T-helper 2 cell treated with Interferon-gamma antibody and Interleukin-4, amounts not matched to agents 100 ng/mL and 5 ng/mL, for 36 hours (primary cell): ENCODE measurements at regions not wholly inside any gene's neighbourhood (a gene's known extent, or its start where the extent isn't known, plus 50 kb on each side); places are given as distances from the start of the nearest gene placed in this dataset.

Experiments
- intact Hi-C: fragments of 100-400 bp; cut with micrococcal nuclease; formaldehyde crosslinking; loops from one replicate; pipeline ENCODE4 v1.15.1; 2023

DNA sequence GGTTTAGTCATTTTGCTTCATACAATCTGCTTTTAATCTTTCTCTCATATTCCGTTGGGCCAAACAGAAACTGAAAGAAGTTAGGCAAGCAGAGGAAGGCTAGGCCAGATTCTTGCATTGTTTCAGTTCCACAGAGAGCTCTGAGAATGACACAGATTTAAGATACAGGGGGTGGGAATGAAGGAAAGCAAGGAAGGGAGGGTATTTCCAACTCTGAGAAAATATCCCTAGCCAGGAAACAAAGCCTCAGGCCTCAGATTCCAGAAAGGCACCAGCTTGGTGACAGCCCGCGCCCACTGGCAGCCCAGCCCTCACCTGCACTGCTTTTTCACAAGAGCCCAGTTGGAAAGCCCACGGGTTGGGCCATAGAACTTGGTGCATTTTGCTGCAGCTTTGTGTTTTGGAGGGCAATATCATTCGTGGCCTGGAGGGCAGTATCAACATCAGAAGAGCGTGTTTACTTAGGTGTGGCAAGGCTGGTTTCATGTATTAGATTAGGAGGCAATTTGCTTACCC, 63.5 kb downstream of the ENC1 start:
- intact Hi-C loops = no loop called here

GRCh38 chr5:74575741-74576538, 64.6 kb downstream of the ENC1 start:
- intact Hi-C loops = no loop called here

GRCh38 chr5:74570250-74570649, 70.3 kb downstream of the ENC1 start:
- intact Hi-C loops = no loop called here

- intact Hi-C loops = no loop called here
Observed at GRCh38 chr5:74567411-74567995, 73.0 kb downstream of the ENC1 start.

DNA sequence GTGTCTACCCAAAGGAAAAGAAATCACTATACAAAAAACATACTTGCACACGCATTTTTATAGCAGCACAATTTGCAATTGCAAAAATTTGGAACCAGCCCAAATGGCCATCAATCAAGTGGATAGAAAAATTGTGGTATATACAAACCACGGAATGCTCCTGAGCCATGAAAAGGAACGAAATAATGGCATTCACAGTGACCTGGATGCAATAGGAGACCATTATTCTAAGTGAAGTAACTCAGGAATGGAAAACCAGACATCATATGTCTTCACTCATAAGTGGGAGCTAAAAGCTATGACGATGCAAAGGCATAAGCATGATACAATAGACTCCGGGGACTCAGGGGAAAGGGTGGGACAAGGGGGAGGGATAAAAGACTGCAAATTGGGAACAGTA, 78.4 kb downstream of the ENC1 start:
- intact Hi-C loops = no loop called here

DNA sequence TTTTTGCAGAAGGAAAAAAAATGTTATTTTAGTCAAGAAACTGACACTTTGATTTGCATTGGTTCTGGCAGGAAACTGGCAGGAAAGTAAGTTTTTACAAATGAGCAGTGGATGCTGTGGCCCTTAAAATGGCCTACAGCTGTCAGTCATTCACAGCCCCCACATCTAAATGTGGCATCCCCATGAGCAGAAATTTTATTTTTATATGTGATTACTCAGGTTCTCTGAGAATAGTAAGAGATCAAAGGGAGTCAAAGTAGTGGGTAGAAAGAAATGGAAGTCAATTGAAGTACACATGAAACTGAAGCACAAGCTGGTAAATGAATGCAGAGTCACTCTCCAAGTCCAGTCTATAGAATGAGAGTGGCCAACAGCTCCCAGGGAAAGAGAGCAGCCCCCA, 80.3 kb downstream of the ENC1 start:
- intact Hi-C loops = no loop called here

- intact Hi-C loops = no loop called here
Observed at GRCh38 chr5:74556631-74557595, 83.6 kb downstream of the ENC1 start.

- intact Hi-C loops = no loop called here
Observed at GRCh38 chr5:74556006-74556405, 84.5 kb downstream of the ENC1 start.

DNA sequence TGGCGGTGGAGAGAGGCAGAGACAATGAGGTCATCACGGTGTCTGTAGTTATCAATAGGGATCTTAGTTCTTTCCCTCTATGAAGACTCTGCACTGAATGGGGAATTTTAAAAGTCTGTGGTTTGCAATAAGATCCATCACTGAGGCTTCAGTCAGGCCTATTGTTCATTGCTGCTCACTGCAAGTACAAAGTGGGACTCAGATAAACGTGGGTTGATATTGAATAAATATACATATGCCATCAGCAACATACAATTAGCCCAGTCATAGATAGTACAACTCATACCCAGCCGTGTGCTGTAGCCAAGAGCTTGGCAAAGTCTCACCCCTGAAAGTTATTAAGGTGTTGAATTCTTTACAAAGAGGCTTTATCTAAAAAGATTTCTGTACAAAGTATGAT, 88.4 kb downstream of the ENC1 start:
- intact Hi-C loops = no loop called here

DNA sequence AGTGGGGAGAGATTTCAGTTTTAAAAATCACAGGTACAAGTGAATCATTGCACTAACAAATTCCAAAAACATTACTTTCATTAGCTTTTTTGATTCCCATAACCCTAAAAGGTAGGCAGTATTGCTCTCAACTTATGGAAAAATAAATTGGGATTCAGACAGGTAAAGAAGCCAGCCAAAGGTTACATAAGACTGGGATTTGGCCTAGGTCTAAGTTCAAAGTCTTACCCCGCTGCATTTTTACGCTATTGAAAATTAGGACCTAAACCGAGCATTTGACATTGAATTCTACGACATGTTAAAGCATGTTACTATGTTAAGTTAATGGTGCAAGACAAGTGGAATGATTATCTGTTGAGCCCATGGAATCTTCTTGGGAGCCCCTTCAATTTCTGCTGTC, 89.6 kb downstream of the ENC1 start:
- intact Hi-C loops = no loop called here

- intact Hi-C loops = no loop called here
Observed at GRCh38 chr5:74549384-74549783, 91.1 kb downstream of the ENC1 start.

- intact Hi-C loops = no loop called here
Observed at GRCh38 chr5:74546796-74547195, 93.7 kb downstream of the ENC1 start.

- intact Hi-C loops = no loop called here
Observed at GRCh38 chr5:74544811-74545210, 95.7 kb downstream of the ENC1 start.

GRCh38 chr5:74543162-74543995, 97.1 kb downstream of the ENC1 start:
- intact Hi-C loops = no loop called here

DNA sequence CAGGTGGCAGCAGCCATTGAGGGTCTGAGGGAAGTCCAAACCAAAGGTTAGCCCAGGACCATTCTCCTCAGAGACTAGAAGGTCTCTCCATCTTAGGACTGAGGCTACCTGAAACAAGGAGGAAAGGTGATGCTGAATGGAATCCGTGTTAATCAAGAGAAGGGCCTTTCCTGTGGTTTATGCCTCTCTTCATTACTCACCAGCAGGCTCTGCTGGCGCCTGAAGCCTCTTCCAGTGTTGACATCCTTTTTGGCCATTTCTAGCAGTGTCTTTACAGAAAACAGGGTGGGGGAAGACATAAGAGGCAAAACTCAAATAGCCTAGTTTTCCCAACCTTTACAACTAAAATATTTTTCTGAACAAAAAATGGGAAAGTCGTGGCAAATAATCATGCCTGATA, 98.0 kb downstream of the ENC1 start:
- intact Hi-C loops = no loop called here

- intact Hi-C loops = no loop called here
Observed at GRCh38 chr5:74541381-74541781, 99.1 kb downstream of the ENC1 start.

DNA sequence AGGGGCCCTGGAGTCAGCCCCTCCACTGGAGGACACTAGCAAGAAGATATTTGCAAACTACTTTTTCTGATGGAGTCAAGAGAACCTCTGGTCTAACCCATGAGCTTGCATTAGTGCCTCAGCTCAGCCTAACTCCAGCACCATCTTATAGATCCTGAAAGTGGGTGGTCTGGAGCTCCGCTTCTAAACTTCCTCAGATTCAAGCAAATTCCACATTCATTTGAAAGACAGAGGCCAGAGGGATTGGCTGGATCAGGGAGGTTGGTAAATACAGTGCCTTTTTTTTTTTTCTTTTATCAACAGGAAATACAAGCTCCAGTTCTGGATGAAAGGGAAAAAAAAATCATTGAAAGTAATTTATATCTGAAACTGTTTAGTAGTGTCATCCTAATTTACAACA, 99.9 kb downstream of the ENC1 start:
- intact Hi-C loops = no loop called here

- intact Hi-C loops = no loop called here
Observed at GRCh38 chr5:74539986-74540385, 100.5 kb downstream of the ENC1 start.

DNA sequence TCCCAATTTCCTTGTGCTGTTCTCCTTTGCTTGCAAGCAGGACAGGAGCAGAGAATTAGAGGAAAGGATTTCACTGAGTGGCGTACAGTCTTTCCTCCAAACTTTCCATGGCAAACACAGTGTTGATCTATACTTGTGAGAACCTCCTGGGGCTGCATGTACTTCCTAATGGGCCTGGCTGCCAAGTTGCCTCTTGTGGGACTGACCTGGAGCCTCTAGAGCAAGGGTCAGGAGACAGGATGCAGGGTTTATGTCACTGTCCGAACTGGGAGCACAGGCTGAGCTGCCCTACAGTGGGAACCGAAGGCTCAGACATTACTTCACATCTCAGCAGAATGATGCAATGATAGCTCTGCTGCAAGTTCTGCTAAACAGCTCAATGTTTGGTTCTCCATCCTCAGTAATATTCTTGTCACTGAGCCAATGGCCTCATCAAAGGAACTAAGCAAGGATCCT, 102.3 kb downstream of the ENC1 start:
- intact Hi-C loops = no loop called here

GRCh38 chr5:74536658-74537057, 103.9 kb downstream of the ENC1 start:
- intact Hi-C loops = no loop called here

DNA sequence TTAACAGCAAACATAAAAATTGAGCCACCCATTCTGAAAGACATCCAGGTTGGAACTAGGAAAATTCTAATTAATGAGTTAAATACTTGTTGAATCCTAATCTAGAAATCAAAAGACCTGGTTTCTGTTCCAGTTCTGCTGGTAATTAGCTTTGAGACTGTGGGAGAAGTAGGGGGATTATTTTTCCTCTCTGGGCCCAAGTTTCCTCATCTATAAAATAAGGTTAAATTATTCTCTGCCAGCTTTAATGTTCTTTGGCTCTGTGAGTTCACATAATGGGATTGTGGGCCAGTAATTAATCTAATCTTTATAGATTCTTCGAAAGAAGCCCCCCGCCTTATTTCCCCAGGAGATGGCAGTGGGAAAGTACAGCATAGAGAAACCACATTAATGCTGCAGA, 104.6 kb downstream of the ENC1 start:
- intact Hi-C loops = no loop called here
